ENCODE measurements at regions not wholly inside any gene's neighbourhood (a gene's known extent, or its start where the extent isn't known, plus 50 kb on each side); places are given as distances from the start of the nearest gene placed in this dataset.

- TF ChIP-seq JUNB (IDR thresholded peaks at IDR 0.05; ENCODE audit: unreplicated experiment) (no peak), CTCF (conservative IDR thresholded peaks at IDR 0.05; ENCODE audit: low read depth in 2 of 2) (no peak), POLR2AphosphoS5 (IDR thresholded peaks at IDR 0.05; ENCODE audit: low read depth) (no peak), EZH2 (IDR thresholded peaks at IDR 0.05; ENCODE audit: low read depth, unreplicated experiment) (no peak), REST (IDR thresholded peaks at IDR 0.05; ENCODE audit: unreplicated experiment) (no peak), EZH2phosphoT487 (IDR thresholded peaks at IDR 0.05; ENCODE audit: unreplicated experiment) (no peak), ZNF462 (CRISPR knock-in tag; IDR thresholded peaks at IDR 0.05) (no peak), ZNF331 (CRISPR knock-in tag; IDR thresholded peaks at IDR 0.05; ENCODE audit: low read depth) (no peak), CREB1 (CRISPR knock-in tag; IDR thresholded peaks at IDR 0.05; ENCODE audit: low read depth) (no peak), ETS1 (IDR thresholded peaks at IDR 0.05) (no peak)
These were observed 80.3 kb upstream of the TET2 start for GRCh38 chr4:105066401-105066800.
